ENCODE measurements at regions not wholly inside any gene's neighbourhood (a gene's known extent, or its start where the extent isn't known, plus 50 kb on each side); places are given as distances from the start of the nearest gene placed in this dataset.

DNA sequence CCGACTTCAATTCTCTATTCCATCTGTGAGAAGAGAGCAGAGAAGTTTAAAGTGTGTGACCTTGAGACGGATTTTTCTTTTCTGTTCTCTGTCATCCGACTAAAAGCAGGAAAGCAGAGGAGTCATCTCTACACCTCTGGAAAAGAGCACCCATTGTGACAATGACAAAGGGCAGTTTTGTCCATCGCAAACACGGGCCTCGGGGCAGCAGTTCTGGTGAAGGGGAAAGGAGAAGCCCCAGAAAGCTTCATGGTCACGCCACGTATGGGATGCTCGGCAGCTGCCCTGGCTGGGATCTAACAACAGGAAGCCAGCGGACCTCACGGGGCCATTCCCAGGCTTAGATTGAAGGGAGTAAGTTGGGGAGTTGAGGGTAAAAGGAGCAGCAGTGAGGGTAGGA lies 52.0 kb upstream of the HBS1L start:
- no peaks in the 10 kb centered on the region for H3K36me3 ChIP-seq (ENCODE audit: control insufficient read depth, insufficient read depth, low read length)
- no peak for DNase-seq (ENCODE audit: extremely low read depth, insufficient read length)
- H3K4me3 ChIP-seq (replicated peaks; ENCODE audit: low read depth, low read length) = no peak overlapping the region
- TF ChIP-seq, protein P1, sequence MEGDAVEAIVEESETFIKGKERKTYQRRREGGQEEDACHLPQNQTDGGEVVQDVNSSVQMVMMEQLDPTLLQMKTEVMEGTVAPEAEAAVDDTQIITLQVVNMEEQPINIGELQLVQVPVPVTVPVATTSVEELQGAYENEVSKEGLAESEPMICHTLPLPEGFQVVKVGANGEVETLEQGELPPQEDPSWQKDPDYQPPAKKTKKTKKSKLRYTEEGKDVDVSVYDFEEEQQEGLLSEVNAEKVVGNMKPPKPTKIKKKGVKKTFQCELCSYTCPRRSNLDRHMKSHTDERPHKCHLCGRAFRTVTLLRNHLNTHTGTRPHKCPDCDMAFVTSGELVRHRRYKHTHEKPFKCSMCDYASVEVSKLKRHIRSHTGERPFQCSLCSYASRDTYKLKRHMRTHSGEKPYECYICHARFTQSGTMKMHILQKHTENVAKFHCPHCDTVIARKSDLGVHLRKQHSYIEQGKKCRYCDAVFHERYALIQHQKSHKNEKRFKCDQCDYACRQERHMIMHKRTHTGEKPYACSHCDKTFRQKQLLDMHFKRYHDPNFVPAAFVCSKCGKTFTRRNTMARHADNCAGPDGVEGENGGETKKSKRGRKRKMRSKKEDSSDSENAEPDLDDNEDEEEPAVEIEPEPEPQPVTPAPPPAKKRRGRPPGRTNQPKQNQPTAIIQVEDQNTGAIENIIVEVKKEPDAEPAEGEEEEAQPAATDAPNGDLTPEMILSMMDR (IDR thresholded peaks at IDR 0.05; ENCODE audit: insufficient read depth, low read length, poor library complexity, severe bottlenecking) = no peak
- H3K27me3 ChIP-seq (replicated peaks; ENCODE audit: control insufficient read depth, insufficient read depth, low read length) = no peaks in the 10 kb centered on the region

DNA sequence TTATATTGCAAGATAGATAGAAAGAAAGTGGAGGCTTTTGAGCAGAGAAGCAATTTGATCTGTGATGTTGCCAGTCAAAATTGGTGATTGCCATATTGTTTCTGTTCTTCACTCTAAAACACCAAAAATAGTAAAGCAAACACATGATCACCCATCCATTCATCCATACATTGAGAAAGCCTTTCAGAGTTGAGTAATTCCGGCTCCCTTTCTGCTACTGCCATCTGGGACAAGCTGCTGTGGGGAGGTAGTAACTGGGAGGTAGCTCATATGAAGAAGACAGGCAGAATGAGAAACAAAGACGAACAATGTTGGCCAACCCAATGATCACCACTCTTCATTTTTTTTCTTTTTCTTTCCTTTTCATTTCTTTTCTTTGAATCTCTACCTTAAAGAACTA lies 51.1 kb upstream of the HBS1L start:
- Histone ChIP-seq H3K36me3 (ENCODE audit: control insufficient read depth, insufficient read depth, low read length) (no peaks in the 10 kb centered on the region), H3K4me3 (replicated peaks; ENCODE audit: low read depth, low read length) (no peak overlapping the region), H3K27me3 (replicated peaks; ENCODE audit: control insufficient read depth, insufficient read depth, low read length) (no peaks in the 10 kb centered on the region)
- TF ChIP-seq, protein P1 (IDR thresholded peaks at IDR 0.05; ENCODE audit: insufficient read depth, low read length, poor library complexity, severe bottlenecking) = no peak
- no peak for DNase-seq (ENCODE audit: extremely low read depth, insufficient read length)

DNA sequence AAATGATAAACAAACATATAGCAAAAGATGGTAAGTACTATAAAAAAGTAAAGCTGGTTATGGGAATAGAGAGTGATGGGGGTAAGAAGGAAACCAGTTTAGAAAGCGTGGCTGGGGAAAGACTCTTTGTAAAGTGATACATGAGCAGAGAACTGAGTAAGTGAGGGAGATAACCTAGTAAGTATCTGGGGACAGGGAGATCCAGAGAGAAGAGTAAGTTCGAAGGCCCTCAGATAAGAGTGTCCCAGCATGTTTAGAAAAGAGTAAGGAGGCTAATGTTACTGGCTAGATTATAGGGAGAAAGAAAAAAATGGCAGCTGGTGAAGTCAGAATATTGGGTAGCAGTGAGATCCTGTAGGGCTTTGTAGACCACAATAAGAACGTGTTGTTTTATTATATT lies 50.7 kb upstream of the HBS1L start:
- Histone ChIP-seq H3K36me3 (ENCODE audit: control insufficient read depth, insufficient read depth, low read length) (no peaks in the 10 kb centered on the region), H3K4me3 (replicated peaks; ENCODE audit: low read depth, low read length) (no peak overlapping the region), H3K27me3 (replicated peaks; ENCODE audit: control insufficient read depth, insufficient read depth, low read length) (no peaks in the 10 kb centered on the region)
- no peak for DNase-seq (ENCODE audit: extremely low read depth, insufficient read length)
- TF ChIP-seq, protein P1 (IDR thresholded peaks at IDR 0.05; ENCODE audit: insufficient read depth, low read length, poor library complexity, severe bottlenecking) = no peak

Measured in GM06990 (cell line).